ENCODE measurements at regions not wholly inside any gene's neighbourhood (a gene's known extent, or its start where the extent isn't known, plus 50 kb on each side); places are given as distances from the start of the nearest gene placed in this dataset.

DNA sequence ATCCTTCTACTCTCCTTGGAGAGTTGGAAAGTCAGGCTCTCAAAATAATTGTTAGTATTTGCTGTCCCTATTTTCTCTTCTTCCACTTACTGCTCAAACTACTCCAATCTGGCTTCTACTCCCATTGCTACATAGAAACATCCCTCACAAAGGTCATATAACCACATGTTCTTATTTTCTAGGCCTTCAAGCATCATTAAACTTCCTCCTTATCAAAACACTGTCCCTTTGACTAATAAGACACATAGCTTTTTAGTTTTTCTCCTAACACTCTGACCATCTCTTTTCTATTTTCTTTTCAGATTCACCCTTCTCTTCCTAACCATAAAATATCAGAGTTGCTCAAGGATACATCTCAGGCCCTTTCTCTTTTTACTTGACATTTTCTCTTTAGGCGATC is 148.3 kb downstream of the MBD2 start:
- TF ChIP-seq CTCF (IDR thresholded peaks at IDR 0.05) (no peak), EZH2 (IDR thresholded peaks at IDR 0.05; ENCODE audit: borderline replicate concordance, insufficient read depth, low read depth, low read length, poor library complexity, severe bottlenecking) (no peak)

All from B cell (primary cell).